ENCODE measurements at regions not wholly inside any gene's neighbourhood (a gene's known extent, or its start where the extent isn't known, plus 50 kb on each side); places are given as distances from the start of the nearest gene placed in this dataset.

GRCh38 chr20:9969626-9970025 lies 65.2 kb upstream of the ANKEF1 start:
- intact Hi-C loops (cut with DNase I), result loop anchor here (10.0 kb wide), 2 partner anchors 125 to 455 kb away; no protein-coding TSS in a partner anchor
- Histone ChIP-seq H3K9me3 (no peaks in the 10 kb centered on the region), H3K36me3 (no peaks in the 10 kb centered on the region), H3K4me3 (no peak overlapping the region), H3K27ac (no peak overlapping the region), H3K4me1 (no peaks in the 10 kb centered on the region), H3K27me3 (peaks cover 6% of the 10 kb centered on the region)
- no peak for ATAC-seq
- no peak for DNase-seq
- no peak for TF ChIP-seq CTCF (IDR thresholded peaks at IDR 0.05)

GRCh38 chr20:9968015-9968414 lies 66.8 kb upstream of the ANKEF1 start:
- H3K27ac ChIP-seq, result no peak overlapping the region
- H3K9me3 ChIP-seq, result no peaks in the 10 kb centered on the region
- no peaks in the 10 kb centered on the region for H3K4me1 ChIP-seq
- ATAC-seq, result no peak
- DNase-seq, result no peak
- peaks cover 6% of the 10 kb centered on the region for H3K27me3 ChIP-seq
- no peaks in the 10 kb centered on the region for H3K36me3 ChIP-seq
- intact Hi-C loops (cut with DNase I), result no loop called here
- TF ChIP-seq CTCF (IDR thresholded peaks at IDR 0.05), result no peak
- H3K4me3 ChIP-seq, result no peak overlapping the region

GRCh38 chr20:9966966-9967365 lies 67.8 kb upstream of the ANKEF1 start:
- DNase-seq, result no peak
- Histone ChIP-seq H3K4me3 (no peak overlapping the region), H3K36me3 (no peaks in the 10 kb centered on the region), H3K27ac (no peak overlapping the region), H3K27me3 (peaks cover 6% of the 10 kb centered on the region), H3K9me3 (no peaks in the 10 kb centered on the region), H3K4me1 (no peaks in the 10 kb centered on the region)
- intact Hi-C loops (cut with DNase I), result no loop called here
- TF ChIP-seq CTCF (IDR thresholded peaks at IDR 0.05), result no peak
- no peak for ATAC-seq

DNA sequence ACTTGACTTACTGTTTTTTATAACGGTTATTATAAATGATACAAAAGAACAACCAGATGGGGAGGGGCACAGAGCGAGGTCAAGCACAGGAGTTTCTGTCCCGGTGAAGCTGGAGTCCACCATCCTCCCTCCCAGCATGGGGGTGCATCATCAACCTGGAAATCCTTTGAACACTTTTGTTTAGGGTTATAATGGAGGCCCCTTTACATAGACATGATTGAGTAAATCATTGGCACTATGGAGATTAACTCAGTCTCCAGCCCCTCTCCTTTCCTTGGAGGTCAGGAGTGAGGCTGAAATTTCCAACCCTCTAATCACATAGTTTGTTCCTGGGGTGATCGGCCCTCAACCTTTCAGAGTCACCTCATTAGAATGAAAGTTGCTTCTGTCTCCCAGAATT lies 71.8 kb upstream of the ANKEF1 start:
- H3K36me3 ChIP-seq, result no peaks in the 10 kb centered on the region
- H3K4me3 ChIP-seq, result no peak overlapping the region
- intact Hi-C loops (cut with DNase I), result no loop called here
- peaks cover 6% of the 10 kb centered on the region for H3K27me3 ChIP-seq
- TF ChIP-seq CTCF (IDR thresholded peaks at IDR 0.05), result no peak
- no peaks in the 10 kb centered on the region for H3K9me3 ChIP-seq
- ATAC-seq (no peak), DNase-seq (no peak)
- no peaks in the 10 kb centered on the region for H3K4me1 ChIP-seq
- H3K27ac ChIP-seq, result no peak overlapping the region

GRCh38 chr20:9958693-9959092 lies 76.1 kb upstream of the ANKEF1 start:
- Histone ChIP-seq H3K9me3 (no peaks in the 10 kb centered on the region), H3K27ac (no peak overlapping the region), H3K27me3 (no peaks in the 10 kb centered on the region), H3K36me3 (no peaks in the 10 kb centered on the region), H3K4me1 (no peaks in the 10 kb centered on the region), H3K4me3 (no peak overlapping the region)
- intact Hi-C loops (cut with DNase I), result no loop called here
- ATAC-seq (no peak), DNase-seq (no peak)
- no peak for TF ChIP-seq CTCF (IDR thresholded peaks at IDR 0.05)

- intact Hi-C loops (cut with DNase I), result no loop called here
- Histone ChIP-seq H3K27ac (no peak overlapping the region), H3K4me1 (no peaks in the 10 kb centered on the region), H3K27me3 (peaks cover 5% of the 10 kb centered on the region), H3K9me3 (no peaks in the 10 kb centered on the region), H3K4me3 (no peak overlapping the region), H3K36me3 (no peaks in the 10 kb centered on the region)
- DNase-seq, result no peak
- no peak for ATAC-seq
- no peak for TF ChIP-seq CTCF (IDR thresholded peaks at IDR 0.05)
These were observed 79.1 kb upstream of the ANKEF1 start for GRCh38 chr20:9955646-9956045.

All from upper lobe of right lung (tissue), 1 donor.